RWPE1 (cell line): ENCODE measurements at regions not wholly inside any gene's neighbourhood (a gene's known extent, or its start where the extent isn't known, plus 50 kb on each side); places are given as distances from the start of the nearest gene placed in this dataset.

Experiments
- CTCF ChIA-PET: fragments of 350-600 bp; sonication (Branson Sonifier 250); formaldehyde crosslinking; extraction: SDS; loops from one replicate; lab custom pipeline; 2021; lab: Yijun Ruan, JAX
- POLR2A ChIA-PET: fragments of 400-600 bp; formaldehyde crosslinking; extraction: SDS; loops from one replicate; lab custom pipeline; 2020; ENCODE audit warnings: antibody characterized with exemption; ENCODE audit not compliant: low non-redundant PET; lab: Yijun Ruan, JAX
- DNase-seq: peaks from one replicate; pipeline ENCODE4 v3.0.0; 2012; ENCODE audit warnings: low spot score
- H3K27ac ChIP-seq: fragments of 450-650 bp; 2 replicates; pipeline ENCODE4 v1.5.1; 2017
- TF ChIP-seq, protein P1 (sequence below): fragments of 450-650 bp; conservative IDR thresholded peaks from 2 replicates; pipeline ENCODE4 v1.5.1; 2017; ENCODE audit warnings: low read depth, mild to moderate bottlenecking

DNA sequence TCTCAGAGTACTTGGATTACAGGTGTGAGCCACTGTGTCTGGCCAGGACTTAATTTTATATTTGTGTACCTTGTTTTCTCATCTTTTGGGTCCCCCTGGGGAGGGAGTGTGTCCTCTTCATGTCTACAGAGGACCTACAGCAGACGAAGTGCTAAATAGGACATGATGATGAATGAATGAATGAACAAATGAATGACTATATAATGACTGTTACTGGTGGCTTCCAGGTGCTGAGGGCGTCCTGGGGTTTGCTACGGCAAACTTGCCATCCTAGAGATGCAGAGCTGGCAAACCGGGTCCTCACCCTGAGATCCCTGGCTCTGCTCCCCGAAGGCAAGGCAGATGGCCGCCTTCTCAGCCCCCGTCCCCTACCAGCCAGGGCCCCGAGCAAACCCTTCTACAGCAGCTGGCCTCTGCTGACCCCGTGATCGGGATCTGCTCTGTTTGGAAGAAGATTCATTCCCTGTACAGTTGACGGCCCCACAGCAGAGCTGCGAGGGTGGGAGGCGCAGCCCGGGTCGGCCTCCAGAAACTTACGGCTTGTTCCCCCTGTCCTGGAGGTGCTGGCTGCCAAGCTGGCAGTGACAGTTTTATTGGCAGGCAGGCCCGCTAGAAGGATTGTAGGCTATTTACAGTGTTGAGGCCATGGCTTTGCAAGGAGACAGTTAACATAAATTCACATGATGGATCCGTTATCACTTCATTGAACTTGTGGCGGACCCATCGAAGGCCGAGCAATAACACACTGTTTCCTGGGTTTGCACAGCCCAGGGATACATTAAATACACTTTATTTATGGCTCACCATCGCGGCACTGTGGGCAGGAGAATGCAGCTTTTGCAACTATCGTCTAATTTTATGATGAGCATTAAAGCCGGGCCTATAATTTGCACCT is 197.7 kb upstream of the GSE1 start:
- POLR2A ChIA-PET, result no interaction called here
- CTCF ChIA-PET, result interaction anchor here (0.5 to 1.2 kb wide), 14 partner anchors 9 to 206 kb away, joined by 3 to 4 read pairs (median 3); no protein-coding TSS in a partner anchor
- DNase-seq, result no peak
- H3K27ac ChIP-seq, result no peak overlapping the region
- TF ChIP-seq, protein P1, sequence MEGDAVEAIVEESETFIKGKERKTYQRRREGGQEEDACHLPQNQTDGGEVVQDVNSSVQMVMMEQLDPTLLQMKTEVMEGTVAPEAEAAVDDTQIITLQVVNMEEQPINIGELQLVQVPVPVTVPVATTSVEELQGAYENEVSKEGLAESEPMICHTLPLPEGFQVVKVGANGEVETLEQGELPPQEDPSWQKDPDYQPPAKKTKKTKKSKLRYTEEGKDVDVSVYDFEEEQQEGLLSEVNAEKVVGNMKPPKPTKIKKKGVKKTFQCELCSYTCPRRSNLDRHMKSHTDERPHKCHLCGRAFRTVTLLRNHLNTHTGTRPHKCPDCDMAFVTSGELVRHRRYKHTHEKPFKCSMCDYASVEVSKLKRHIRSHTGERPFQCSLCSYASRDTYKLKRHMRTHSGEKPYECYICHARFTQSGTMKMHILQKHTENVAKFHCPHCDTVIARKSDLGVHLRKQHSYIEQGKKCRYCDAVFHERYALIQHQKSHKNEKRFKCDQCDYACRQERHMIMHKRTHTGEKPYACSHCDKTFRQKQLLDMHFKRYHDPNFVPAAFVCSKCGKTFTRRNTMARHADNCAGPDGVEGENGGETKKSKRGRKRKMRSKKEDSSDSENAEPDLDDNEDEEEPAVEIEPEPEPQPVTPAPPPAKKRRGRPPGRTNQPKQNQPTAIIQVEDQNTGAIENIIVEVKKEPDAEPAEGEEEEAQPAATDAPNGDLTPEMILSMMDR, result no peak

DNA sequence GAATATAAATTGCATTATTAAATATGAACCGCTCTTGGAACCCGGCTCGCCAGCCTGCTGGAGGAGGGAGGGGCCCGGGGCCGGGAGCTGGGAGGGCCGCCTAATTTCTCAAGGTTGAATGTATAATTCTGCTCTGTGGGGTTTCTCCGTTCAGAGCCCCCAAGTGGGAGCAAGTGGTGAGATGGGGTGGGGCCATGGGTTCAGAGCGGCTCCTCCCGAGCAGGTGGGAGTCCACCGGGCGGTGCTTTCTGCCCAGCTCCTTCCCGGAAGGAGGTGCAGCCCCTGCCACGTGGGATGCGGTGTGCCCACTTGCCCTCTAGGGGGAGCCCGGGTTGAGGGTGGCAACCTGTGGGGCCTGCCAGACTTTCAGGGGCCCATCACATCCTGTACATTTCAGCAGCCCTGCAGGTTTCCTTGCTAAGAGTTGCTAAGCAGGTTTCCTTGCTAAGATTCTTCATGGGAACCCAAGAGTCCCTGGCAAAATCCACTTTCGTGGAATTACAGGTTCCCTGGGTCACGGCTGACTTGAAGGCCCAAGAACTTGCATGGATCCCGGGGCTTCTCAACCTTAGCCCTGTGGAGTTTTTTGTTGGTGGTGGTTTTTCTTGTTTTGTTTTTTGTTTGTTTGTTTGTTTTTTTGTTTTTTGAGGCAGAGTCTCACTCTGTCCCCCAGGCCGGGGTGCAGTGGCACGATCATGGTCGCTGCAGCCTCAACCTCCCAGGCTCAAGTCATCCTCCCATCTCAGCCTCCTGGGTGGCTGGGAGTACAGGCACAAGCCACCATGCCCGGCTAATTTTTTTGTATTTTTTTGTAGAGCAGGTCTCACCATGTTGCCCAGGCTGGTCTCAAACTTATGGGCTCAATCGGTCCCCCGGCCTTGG is 196.7 kb upstream of the GSE1 start:
- TF ChIP-seq, protein P1, result peak; percentile 53
- ChIA-PET POLR2A (interaction anchor here (1.1 kb wide), 1 partner anchor 324 kb away, joined by 14 read pairs; no protein-coding TSS in a partner anchor), CTCF (interaction anchor here (0.5 to 1.2 kb wide), 14 partner anchors 8 to 210 kb away, joined by 3 to 4 read pairs (median 3); no protein-coding TSS in a partner anchor)
- H3K27ac ChIP-seq, result peak overlapping the region; percentile 27
- peak; percentile 59 for DNase-seq

DNA sequence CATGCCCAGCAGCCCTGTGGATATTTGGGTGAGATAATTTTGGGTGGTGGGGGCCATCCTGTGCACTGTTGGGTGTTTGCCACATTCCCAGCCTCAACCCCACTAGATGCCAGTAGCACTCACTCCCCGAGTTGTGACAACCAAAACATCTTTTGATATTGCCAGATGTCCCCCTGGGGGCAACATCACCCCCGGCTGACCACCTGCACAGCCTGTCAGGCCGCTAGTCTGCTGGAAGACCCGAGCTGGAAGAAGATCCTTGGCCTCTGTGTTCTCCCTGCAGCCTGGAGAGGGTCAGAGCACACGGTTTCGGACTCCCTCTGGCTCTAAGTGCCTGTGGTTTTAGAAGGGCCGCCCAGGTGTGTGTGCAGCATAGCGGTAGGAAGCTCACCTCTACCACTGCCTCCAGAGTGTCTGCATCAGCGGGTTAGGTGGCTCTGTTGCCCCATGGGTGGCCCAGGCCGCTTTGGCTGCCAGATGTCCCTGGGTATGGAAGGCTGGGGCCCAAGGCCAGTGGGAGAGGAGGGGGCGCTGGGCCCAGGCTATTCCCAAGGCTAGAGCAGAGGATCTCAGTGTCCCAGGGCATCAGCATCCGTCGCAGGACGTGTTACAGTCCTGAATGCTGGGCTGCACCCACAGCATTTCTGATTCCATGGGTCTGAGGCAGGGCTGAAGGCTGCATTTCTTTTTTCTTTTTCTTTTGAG is 195.8 kb upstream of the GSE1 start:
- POLR2A ChIA-PET, result interaction anchor here (1.1 kb wide), 1 partner anchor 325 kb away, joined by 14 read pairs; no protein-coding TSS in a partner anchor
- TF ChIP-seq, protein P1, result no peak
- DNase-seq, result no peak
- peak overlapping the region; percentile 27 for H3K27ac ChIP-seq
- CTCF ChIA-PET, result interaction anchor here (0.5 kb wide), 1 partner anchor 209 kb away, joined by 3 read pairs; no protein-coding TSS in a partner anchor

DNA sequence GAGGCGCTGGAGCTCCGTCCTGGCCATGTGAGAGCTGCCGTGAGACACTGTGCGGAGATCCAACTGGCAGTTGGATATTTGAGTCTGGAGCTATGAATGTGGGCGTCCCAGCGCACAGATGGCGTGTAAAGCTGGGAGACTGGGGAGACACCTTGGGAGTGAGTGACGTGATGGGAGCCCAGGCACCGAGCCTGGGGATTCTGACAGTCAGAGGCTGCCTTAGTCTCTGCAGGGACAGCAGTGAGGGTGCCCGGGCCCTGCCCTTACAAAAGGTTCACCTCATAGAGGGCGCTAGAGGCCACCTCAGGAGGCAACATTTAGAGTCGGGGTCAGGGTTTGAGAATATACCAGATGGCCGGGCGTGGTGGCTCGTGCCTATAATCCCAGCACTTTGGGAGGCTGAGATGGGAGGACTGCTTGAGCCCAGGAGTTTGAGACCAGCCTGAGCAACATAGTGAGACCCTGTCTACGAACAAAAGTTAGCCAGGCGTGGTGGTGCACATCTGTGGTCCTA is 194.1 kb upstream of the GSE1 start:
- ChIA-PET CTCF (interaction anchor here (0.6 to 1.1 kb wide), 5 partner anchors 103 to 221 kb away, joined by 3 to 5 read pairs (median 3); no protein-coding TSS in a partner anchor), POLR2A (no interaction called here)
- no peak for DNase-seq
- H3K27ac ChIP-seq, result peak overlapping the region; percentile 27; the same call in 1 of the 2 replicates
- TF ChIP-seq, protein P1, result no peak

DNA sequence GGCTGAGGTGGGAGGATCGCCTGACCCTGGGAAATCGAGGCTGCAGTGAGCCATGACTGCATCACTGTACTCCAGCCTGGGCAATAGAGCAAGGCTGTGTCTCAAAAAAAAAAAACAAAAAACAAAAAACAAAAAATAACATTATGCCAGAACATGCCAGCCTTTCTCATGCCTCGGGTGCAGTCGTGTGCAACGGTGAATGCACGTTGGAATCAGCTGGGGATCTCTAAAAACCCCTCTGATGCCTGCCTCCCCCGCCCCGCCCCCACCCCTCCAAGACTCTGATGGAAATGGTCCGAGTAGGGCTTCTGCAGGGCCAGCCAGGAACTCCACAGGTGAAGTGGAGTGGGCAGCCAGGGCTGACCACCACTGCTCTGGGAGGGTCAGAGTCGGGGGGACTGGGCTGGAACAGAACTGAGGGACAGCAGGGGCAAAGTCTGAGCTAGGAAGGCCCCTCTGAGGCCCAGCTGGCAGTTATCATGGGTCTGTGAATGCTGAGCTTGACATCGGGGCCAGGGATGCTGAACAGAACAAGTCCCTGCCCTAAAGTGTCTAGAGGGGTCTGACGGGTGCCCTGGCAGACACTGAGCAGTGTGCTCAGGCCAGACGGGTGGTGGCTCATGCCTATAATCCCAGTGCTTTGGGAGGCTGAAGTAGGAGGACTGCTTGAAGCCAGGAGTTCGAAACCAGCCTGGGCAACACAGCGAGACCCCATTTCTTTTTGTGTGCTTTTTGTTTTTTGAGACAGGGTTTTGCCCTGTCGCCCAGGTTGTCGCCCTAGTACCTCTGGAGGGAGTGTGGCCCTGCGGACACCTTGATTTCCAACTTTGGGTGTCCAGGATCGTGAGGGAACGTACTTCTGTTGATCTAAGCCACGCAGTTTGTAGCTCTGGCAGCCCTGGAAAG is 193.4 kb upstream of the GSE1 start:
- POLR2A ChIA-PET, result no interaction called here

More for the DNA sequence above, 193.4 kb upstream of the GSE1 start:
- DNase-seq, result no peak
- H3K27ac ChIP-seq, result no peak overlapping the region
- CTCF ChIA-PET, result interaction anchor here (0.6 to 1.8 kb wide), 8 partner anchors 16 to 221 kb away, joined by 3 to 8 read pairs (median 3); no protein-coding TSS in a partner anchor
- TF ChIP-seq, protein P1, result no peak
